ENCODE measurements at regions not wholly inside any gene's neighbourhood (a gene's known extent, or its start where the extent isn't known, plus 50 kb on each side); places are given as distances from the start of the nearest gene placed in this dataset.

GRCh38 chr18:24773101-24773500, 312.7 kb downstream of the HRH4 start:
- Histone ChIP-seq H3K36me3 (replicated peaks) (no peaks in the 10 kb centered on the region), H3K27ac (no peak overlapping the region), H3K27me3 (replicated peaks) (no peaks in the 10 kb centered on the region), H3K4me3 (ENCODE audit: low read depth, low read length) (no peak overlapping the region)
- TF ChIP-seq CTCF (IDR thresholded peaks at IDR 0.05; ENCODE audit: low read depth, low read length, missing control alignments): no peak
- DNase-seq: no peak
- in situ Hi-C loops (cut with HindIII; ENCODE audit: low pct_ligation_motif_present, low sequenced_read_pairs): no loop called here

- no peak for TF ChIP-seq CTCF (IDR thresholded peaks at IDR 0.05; ENCODE audit: low read depth, low read length, missing control alignments)
- no peak overlapping the region for H3K4me3 ChIP-seq (ENCODE audit: low read depth, low read length)
- H3K27me3 ChIP-seq (replicated peaks): no peaks in the 10 kb centered on the region
- no peak for DNase-seq
- in situ Hi-C loops (cut with HindIII; ENCODE audit: low pct_ligation_motif_present, low sequenced_read_pairs): no loop called here
- no peaks in the 10 kb centered on the region for H3K36me3 ChIP-seq (replicated peaks)
- no peak overlapping the region for H3K27ac ChIP-seq
These were observed 315.6 kb downstream of the HRH4 start for GRCh38 chr18:24776019-24776418.

GRCh38 chr18:24778810-24779418, 318.5 kb downstream of the HRH4 start:
- Histone ChIP-seq H3K27ac (no peak overlapping the region), H3K36me3 (replicated peaks) (no peaks in the 10 kb centered on the region), H3K27me3 (replicated peaks) (no peaks in the 10 kb centered on the region), H3K4me3 (ENCODE audit: low read depth, low read length) (no peak overlapping the region)
- DNase-seq: no peak
- no peak for TF ChIP-seq CTCF (IDR thresholded peaks at IDR 0.05; ENCODE audit: low read depth, low read length, missing control alignments)
- in situ Hi-C loops (cut with HindIII; ENCODE audit: low pct_ligation_motif_present, low sequenced_read_pairs): no loop called here

- no peak for TF ChIP-seq CTCF (IDR thresholded peaks at IDR 0.05; ENCODE audit: low read depth, low read length, missing control alignments)
- no peaks in the 10 kb centered on the region for H3K27me3 ChIP-seq (replicated peaks)
- DNase-seq: no peak
- in situ Hi-C loops (cut with HindIII; ENCODE audit: low pct_ligation_motif_present, low sequenced_read_pairs): no loop called here
- H3K36me3 ChIP-seq (replicated peaks): no peaks in the 10 kb centered on the region
- no peak overlapping the region for H3K27ac ChIP-seq
- H3K4me3 ChIP-seq (ENCODE audit: low read depth, low read length): no peak overlapping the region
These were observed 322.1 kb downstream of the HRH4 start for GRCh38 chr18:24782566-24782965.

DNA sequence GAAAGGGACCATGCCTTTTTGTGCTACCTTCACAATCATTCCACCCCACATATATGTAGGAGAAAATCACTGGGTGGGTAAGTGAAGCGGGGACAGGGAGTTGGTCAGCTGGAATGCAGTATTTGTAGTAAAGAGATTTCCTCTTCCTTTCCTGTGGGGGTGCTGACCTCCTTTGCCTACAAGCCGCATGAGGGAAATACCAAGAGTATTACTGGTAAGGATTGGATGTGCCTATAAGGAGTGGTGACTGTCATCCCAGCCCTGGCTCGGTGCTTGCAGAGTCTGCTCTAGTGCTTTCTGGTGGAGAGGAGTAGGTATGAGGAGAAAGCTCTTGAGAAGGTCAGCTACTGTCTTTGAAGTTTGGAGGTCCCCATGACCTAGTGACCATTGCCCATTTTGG, 324.6 kb downstream of the HRH4 start:
- TF ChIP-seq CTCF (IDR thresholded peaks at IDR 0.05; ENCODE audit: low read depth, low read length, missing control alignments): no peak
- Histone ChIP-seq H3K27ac (no peak overlapping the region), H3K4me3 (ENCODE audit: low read depth, low read length) (no peak overlapping the region), H3K36me3 (replicated peaks) (no peaks in the 10 kb centered on the region), H3K27me3 (replicated peaks) (no peaks in the 10 kb centered on the region)
- in situ Hi-C loops (cut with HindIII; ENCODE audit: low pct_ligation_motif_present, low sequenced_read_pairs): no loop called here
- no peak for DNase-seq

GRCh38 chr18:24786027-24786426, 325.6 kb downstream of the HRH4 start:
- in situ Hi-C loops (cut with HindIII; ENCODE audit: low pct_ligation_motif_present, low sequenced_read_pairs): no loop called here

More at GRCh38 chr18:24786027-24786426, 325.6 kb downstream of the HRH4 start:
- no peak for DNase-seq
- TF ChIP-seq CTCF (IDR thresholded peaks at IDR 0.05; ENCODE audit: low read depth, low read length, missing control alignments): no peak
- no peak overlapping the region for H3K4me3 ChIP-seq (ENCODE audit: low read depth, low read length)
- H3K27me3 ChIP-seq (replicated peaks): no peaks in the 10 kb centered on the region
- no peaks in the 10 kb centered on the region for H3K36me3 ChIP-seq (replicated peaks)
- no peak overlapping the region for H3K27ac ChIP-seq

Measured in brain microvascular endothelial cell (primary cell).